Loucy (cell line): ENCODE measurements at regions not wholly inside any gene's neighbourhood (a gene's known extent, or its start where the extent isn't known, plus 50 kb on each side); places are given as distances from the start of the nearest gene placed in this dataset.
"Not testable (repeated sequence)": the region's sequence is repeated elsewhere in the genome, so short reads cannot be mapped to it uniquely, and the experiment has no call there.

Experiments used
- H2AFZ ChIP-seq: fragments of 200-600 bp; sonication (generic); 2 replicates; pipeline ENCODE4 v1.6.0; 2016; ENCODE audit warnings: antibody characterized with exemption, mild to moderate bottlenecking, low read length, moderate library complexity
- H3F3A ChIP-seq: fragments of 200-600 bp; 2 replicates; pipeline ENCODE4 v1.6.0; 2016; ENCODE audit warnings: antibody characterized with exemption, low read depth, mild to moderate bottlenecking
- H3K27me3 ChIP-seq: fragments of 200-600 bp; sonication (generic); 2 replicates; pipeline ENCODE4 v1.6.1; 2014; ENCODE audit warnings: low read length, mild to moderate bottlenecking; ENCODE audit not compliant: insufficient read depth, poor library complexity, severe bottlenecking
- H3K36me3 ChIP-seq: fragments of 200-600 bp; sonication (generic); 2 replicates; pipeline ENCODE4 v1.6.1; 2016; ENCODE audit warnings: low read length; ENCODE audit not compliant: insufficient read depth
- H3K4me1 ChIP-seq: fragments of 200-600 bp; sonication (generic); 2 replicates; pipeline ENCODE4 v1.5.1; 2014; ENCODE audit warnings: low read length, mild to moderate bottlenecking; ENCODE audit not compliant: insufficient read depth, poor library complexity, severe bottlenecking
- H3K4me2 ChIP-seq: fragments of 200-600 bp; sonication (generic); 2 replicates; pipeline ENCODE4 v1.6.0; 2014; ENCODE audit warnings: antibody characterized with exemption, low read length, low read depth, mild to moderate bottlenecking; ENCODE audit not compliant: poor library complexity, severe bottlenecking
- H3K4me3 ChIP-seq: fragments of 200-600 bp; sonication (generic); 2 replicates; pipeline ENCODE4 v1.5.1; 2014; ENCODE audit warnings: low read length, mild to moderate bottlenecking, mixed read lengths; ENCODE audit not compliant: poor library complexity, severe bottlenecking
- H3K79me2 ChIP-seq: fragments of 200-600 bp; sonication (generic); 2 replicates; pipeline ENCODE4 v1.6.1; 2014; ENCODE audit warnings: low read length; ENCODE audit not compliant: insufficient read depth
- H3K9ac ChIP-seq: fragments of 200-600 bp; sonication (generic); 2 replicates; pipeline ENCODE4 v1.6.0; 2014; ENCODE audit warnings: mild to moderate bottlenecking, low read depth, low read length, moderate library complexity; ENCODE audit not compliant: poor library complexity, severe bottlenecking
- H3K9me2 ChIP-seq: fragments of 200-600 bp; sonication (generic); replicated peaks from 2 replicates; pipeline ENCODE4 v1.6.1; 2016; ENCODE audit warnings: low read depth, low read length, mixed read lengths
- H3K9me3 ChIP-seq: fragments of 200-600 bp; sonication (generic); 2 replicates; pipeline ENCODE4 v1.6.1; 2014; ENCODE audit warnings: mild to moderate bottlenecking, antibody characterized with exemption, low read length, low read depth; ENCODE audit not compliant: insufficient read depth
- H4K20me1 ChIP-seq: fragments of 200-600 bp; sonication (generic); 2 replicates; pipeline ENCODE4 v1.6.0; 2014; ENCODE audit warnings: antibody characterized with exemption, low read length, mild to moderate bottlenecking; ENCODE audit not compliant: insufficient read depth, poor library complexity, severe bottlenecking
- EZH2phosphoT487 ChIP-seq: fragments of 200-600 bp; IDR thresholded peaks from 2 replicates; pipeline ENCODE4 v1.6.1; 2018; ENCODE audit warnings: antibody characterized with exemption, mild to moderate bottlenecking, moderate library complexity, borderline replicate concordance
- TF ChIP-seq, protein P1 (sequence below): fragments of 200-600 bp; sonication (generic); conservative IDR thresholded peaks from 2 replicates; pipeline ENCODE4 v1.5.1; 2014; ENCODE audit warnings: mild to moderate bottlenecking, antibody characterized with exemption, low read length

- Histone ChIP-seq H3K9me2 (no peaks in the 10 kb centered on the region), H3K79me2 (no peaks in the 10 kb centered on the region), H3K9me3 (no peaks in the 10 kb centered on the region), H3F3A (no peaks in the 10 kb centered on the region), H3K4me1 (no peaks in the 10 kb centered on the region), H4K20me1 (no peaks in the 10 kb centered on the region), H3K4me3 (no peak overlapping the region), H3K27me3 (no peaks in the 10 kb centered on the region), H3K9ac (no peak overlapping the region), H3K36me3 (no peaks in the 10 kb centered on the region), H3K4me2 (no peak overlapping the region), H2AFZ (no peak overlapping the region)
- TF ChIP-seq EZH2phosphoT487: no peak
- TF ChIP-seq, protein P1, sequence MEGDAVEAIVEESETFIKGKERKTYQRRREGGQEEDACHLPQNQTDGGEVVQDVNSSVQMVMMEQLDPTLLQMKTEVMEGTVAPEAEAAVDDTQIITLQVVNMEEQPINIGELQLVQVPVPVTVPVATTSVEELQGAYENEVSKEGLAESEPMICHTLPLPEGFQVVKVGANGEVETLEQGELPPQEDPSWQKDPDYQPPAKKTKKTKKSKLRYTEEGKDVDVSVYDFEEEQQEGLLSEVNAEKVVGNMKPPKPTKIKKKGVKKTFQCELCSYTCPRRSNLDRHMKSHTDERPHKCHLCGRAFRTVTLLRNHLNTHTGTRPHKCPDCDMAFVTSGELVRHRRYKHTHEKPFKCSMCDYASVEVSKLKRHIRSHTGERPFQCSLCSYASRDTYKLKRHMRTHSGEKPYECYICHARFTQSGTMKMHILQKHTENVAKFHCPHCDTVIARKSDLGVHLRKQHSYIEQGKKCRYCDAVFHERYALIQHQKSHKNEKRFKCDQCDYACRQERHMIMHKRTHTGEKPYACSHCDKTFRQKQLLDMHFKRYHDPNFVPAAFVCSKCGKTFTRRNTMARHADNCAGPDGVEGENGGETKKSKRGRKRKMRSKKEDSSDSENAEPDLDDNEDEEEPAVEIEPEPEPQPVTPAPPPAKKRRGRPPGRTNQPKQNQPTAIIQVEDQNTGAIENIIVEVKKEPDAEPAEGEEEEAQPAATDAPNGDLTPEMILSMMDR: no peak
Measured at GRCh38 chr1:163471779-163472650, 150.3 kb downstream of the NUF2 start.

- H4K20me1 ChIP-seq: no peaks in the 10 kb centered on the region
Measured at GRCh38 chr1:163472651-163473248, 151.0 kb downstream of the NUF2 start.

GRCh38 chr1:163477276-163477830 is 155.6 kb downstream of the NUF2 start:
- no peaks in the 10 kb centered on the region for H3K9me3 ChIP-seq
- no peaks in the 10 kb centered on the region for H4K20me1 ChIP-seq
- H2AFZ ChIP-seq: no peak overlapping the region
- H3K4me2 ChIP-seq: no peak overlapping the region
- H3K27me3 ChIP-seq: no peaks in the 10 kb centered on the region
- H3F3A ChIP-seq: no peaks in the 10 kb centered on the region
- no peak overlapping the region for H3K4me3 ChIP-seq
- H3K9ac ChIP-seq: no peak overlapping the region
- TF ChIP-seq, protein P1: no peak
- TF ChIP-seq EZH2phosphoT487: no peak
- H3K9me2 ChIP-seq: no peaks in the 10 kb centered on the region
- H3K36me3 ChIP-seq: no peaks in the 10 kb centered on the region
- H3K4me1 ChIP-seq: no peaks in the 10 kb centered on the region
- no peaks in the 10 kb centered on the region for H3K79me2 ChIP-seq

More at GRCh38 chr1:163472651-163473248, 151.0 kb downstream of the NUF2 start:
- Histone ChIP-seq H3K9ac (no peak overlapping the region), H2AFZ (no peak overlapping the region), H3F3A (no peaks in the 10 kb centered on the region), H3K27me3 (no peaks in the 10 kb centered on the region), H3K79me2 (no peaks in the 10 kb centered on the region), H3K4me1 (no peaks in the 10 kb centered on the region), H3K4me2 (no peak overlapping the region), H3K9me2 (no peaks in the 10 kb centered on the region), H3K4me3 (no peak overlapping the region), H3K9me3 (no peaks in the 10 kb centered on the region), H3K36me3 (no peaks in the 10 kb centered on the region)
- TF ChIP-seq, protein P1: no peak
- no peak for TF ChIP-seq EZH2phosphoT487

- not testable (repeated sequence) for H3K4me2 ChIP-seq, H3F3A ChIP-seq, H3K4me1 ChIP-seq
Measured at GRCh38 chr1:163498391-163499330, 176.9 kb downstream of the NUF2 start.

More at GRCh38 chr1:163498391-163499330, 176.9 kb downstream of the NUF2 start:
- not testable (repeated sequence) for H3K36me3 ChIP-seq, H3K9ac ChIP-seq, H3K9me2 ChIP-seq, H3K27me3 ChIP-seq, H3K4me3 ChIP-seq, H3K79me2 ChIP-seq, H2AFZ ChIP-seq, H4K20me1 ChIP-seq, H3K9me3 ChIP-seq
